NCI-H2029 treated with DMSO at 0.1 percent for 48 hours (cell line): ENCODE measurements at regions not wholly inside any gene's neighbourhood (a gene's known extent, or its start where the extent isn't known, plus 50 kb on each side); places are given as distances from the start of the nearest gene placed in this dataset.
"Not testable (repeated sequence)": the region's sequence is repeated elsewhere in the genome, so short reads cannot be mapped to it uniquely, and the experiment has no call there.

Experiments used
- DNase-seq: peaks from one replicate; lab custom pipeline; 2025; lab: John Stamatoyannopoulos, UW

DNA sequence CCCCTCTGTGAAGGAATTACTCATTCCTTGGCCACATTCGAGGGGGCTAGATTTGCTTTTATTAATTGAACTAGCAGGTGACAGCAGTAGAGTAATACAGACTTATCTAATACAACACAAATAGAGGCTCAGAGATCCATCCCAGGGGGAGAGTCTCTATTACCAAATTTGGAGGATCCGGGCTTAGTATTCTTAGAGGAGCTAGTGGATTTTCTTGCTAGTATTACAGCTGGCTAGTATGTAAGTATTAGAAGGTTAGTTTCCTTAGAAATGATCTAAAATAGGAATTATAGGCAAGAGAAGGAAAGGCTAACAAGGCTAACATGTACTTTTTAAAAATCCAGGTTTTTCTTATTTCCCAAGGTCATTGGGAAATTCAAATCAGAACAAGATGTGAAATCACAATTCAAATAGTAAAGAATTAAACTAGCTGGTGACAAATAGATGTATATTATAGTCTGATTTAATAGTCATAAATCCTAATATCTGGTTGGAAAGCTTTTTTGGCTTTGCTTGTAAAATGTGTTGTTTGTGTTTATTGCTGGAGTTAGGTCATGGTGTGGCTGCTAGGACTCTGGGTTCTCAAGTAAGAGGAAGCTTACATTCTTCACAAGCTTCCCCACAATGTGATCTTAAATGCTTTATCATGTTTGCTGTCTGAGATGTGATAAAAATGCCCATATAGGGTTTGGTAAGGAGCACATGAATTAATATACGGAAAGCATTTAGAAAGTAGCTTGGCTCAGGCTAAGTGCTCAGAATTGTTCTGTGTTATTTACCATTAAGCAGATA, 160.4 kb upstream of the MPDZ start:
- no peak for DNase-seq

DNA sequence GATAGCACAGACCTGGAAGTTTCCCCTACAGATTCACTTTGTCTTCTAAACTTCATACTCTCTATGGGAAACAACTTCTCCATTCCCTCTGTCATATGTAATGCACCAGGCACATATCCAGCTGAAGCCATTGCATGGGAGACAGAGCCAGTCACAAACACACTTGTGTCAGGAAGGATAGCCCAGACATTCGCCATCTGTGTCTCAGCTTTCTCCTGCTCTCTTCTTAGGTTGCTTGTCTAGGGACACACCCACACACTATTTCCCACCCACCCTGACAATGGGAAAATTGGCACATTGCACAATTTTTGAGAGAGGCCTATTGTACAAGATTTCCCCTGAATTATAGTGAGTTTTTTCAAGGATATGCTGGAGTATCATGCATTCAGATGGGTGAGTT, 158.4 kb upstream of the MPDZ start:
- DNase-seq: no peak

DNA sequence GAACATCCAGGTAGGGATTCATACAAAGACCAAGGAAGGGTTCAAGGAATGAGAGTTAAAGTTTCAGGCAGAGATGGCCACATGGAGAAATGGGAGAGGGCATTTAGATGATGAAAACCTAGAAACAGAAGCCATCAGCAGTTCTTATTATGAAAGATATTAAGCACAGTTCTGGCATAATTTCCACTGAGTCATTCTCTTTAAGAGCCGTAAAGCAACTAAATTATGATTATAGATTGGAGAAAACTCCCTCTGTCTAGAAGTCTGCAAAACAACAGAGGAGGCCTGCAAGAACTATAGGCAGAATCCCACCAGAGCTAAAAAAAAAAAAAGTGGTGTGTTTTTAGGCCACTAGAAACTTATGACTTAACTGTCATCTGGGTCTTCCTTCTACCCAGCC, 157.1 kb upstream of the MPDZ start:
- no peak for DNase-seq

DNA sequence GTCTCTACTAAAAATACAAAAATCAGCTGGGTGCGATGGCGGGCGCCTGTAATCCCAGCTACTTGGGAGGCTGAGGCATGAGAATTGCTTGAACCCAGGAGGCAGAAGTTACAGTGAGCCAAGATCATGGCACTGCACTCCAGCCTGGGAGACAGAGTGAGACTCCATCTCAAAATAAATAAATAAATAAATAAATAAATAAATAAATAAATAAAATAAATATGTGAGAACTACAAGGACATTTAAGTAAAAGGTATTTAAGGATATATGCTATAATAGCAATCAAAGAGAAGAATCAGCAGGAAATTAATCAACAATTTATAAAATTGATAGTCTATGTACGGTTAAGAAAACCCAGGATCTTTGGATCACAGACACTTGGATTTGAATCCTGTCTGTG, 154.0 kb upstream of the MPDZ start:
- DNase-seq: not testable (repeated sequence)

DNA sequence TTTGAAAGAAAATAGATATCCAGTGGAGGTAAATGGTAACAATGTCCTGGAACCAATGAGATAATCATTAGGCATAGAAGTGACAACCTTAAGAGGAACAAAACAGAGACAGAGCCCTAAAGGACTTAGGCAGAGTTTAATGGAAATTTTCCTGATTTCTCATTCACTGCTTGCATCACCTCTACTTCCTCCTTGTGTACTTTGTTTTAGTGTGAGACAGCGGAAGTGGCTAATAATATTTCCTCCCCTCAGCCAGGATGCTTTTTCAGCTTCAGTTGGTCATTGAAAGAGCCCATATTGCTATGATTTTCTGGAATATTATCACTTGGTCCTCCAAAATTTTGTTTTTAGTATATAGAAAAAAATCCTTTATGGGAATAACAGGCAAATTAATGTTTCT, 153.4 kb upstream of the MPDZ start:
- no peak for DNase-seq

DNA sequence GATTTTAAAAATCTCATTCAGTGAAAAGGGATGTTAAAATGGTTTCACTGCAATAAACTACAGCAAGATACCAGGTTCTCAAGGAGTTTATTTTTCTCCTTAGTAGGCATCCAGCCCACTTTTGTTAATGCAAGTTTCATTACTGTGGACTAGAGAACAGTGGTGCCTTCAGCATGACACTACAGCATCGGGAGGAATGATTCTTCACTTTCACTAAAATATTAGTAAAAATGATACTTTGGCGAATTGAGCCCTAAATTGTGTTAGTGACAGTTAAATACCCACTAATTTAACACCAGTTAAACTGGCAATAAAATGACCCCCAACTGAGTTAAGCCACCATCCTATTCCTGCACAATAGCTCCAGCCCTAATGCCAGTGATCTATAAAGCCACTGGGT, 152.2 kb upstream of the MPDZ start:
- no peak for DNase-seq

DNA sequence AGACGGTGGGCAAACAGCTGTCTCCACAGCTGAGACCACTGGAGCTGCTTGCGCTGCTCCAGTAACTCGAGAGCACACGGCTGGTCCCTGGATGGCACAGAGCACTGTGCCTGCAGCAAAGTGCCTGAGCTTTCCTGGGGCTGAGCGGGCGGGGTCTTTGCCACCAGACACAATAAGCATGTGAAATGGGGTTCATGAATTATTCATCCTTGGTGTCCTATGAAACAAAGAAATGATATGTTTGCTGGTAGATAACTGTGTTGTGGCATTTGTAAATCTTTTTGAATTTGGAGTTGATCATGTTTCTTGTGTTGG, 151.7 kb upstream of the MPDZ start:
- no peak for DNase-seq

DNA sequence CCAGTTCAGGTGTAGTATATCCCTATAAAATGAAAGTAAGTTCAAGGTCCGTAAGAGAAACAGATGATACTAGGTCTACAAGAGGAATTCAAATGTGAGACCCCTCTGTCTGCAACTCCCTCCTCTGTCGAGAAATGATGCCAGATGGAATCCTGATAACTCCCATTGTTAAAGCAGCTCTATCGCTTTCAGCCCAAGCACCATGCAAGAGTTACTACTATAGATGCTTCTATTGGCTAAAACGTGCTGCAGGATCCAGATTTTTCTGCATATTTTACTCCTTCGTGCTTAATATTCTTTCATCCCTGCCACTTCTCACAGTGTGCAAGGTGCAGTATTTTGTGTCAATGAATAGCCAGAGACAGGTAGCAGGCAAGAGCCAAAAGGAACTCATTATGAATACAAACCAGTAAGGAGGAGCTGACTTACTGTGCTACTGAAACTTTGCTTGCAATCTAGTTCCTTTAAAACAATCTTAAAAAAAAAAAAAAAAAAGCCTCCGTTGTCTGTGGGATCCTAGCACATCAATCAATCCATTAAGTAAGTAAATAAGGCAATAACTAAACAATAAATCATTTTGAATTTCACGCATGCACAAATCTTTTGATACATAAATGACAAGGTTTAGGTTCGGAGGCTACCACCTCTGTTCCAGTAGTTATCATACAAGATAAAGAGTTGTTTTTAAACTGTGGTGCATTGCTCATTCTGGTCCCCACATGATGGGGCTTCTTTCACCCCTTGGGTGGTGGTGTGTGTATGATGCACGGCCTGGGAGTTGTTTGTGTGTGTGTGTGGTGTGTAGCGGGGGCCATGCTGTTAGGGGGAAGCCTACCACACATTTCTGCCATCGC, 151.1 kb upstream of the MPDZ start:
- DNase-seq: no peak

DNA sequence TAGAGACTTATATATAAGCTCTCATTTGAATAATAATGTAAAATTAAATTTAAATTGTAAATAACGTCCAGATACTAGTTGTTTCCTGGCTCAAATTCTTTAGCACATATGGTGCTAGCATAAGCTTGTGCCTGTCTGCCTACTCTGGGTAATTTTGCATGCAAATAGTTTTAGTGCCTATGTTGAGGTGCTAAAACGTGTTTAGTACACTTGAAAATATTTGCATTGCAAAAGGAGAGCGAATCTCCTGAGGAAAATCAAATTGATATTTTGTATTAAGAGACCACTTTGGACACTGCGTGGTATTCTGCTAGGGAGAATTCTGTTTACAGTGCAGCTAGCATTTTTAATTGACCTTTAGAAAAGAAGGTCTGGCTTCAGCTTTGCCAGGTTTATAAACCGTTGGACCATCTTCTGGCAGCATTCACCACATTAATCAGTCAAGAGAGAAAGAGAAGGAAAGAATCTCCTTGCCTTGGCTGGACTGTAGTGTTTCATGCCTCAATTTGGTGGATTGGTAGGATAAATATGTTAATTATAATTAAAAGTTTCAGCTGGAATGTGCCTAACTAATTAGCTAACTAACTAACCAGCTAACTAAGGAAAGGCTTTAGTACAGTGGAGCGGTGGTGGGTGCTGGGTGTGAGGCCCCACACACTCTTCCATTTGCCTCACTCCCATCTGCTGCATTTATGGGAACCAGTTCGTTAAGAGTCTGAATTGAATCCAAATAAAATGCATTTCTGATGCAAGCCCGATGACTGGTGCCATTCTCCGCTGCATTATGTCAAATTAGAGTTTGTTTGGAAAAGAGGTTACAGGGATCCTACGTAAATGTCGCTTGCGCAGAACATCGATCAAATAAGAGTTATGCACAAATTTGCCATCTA, 150.1 kb upstream of the MPDZ start:
- no peak for DNase-seq

DNA sequence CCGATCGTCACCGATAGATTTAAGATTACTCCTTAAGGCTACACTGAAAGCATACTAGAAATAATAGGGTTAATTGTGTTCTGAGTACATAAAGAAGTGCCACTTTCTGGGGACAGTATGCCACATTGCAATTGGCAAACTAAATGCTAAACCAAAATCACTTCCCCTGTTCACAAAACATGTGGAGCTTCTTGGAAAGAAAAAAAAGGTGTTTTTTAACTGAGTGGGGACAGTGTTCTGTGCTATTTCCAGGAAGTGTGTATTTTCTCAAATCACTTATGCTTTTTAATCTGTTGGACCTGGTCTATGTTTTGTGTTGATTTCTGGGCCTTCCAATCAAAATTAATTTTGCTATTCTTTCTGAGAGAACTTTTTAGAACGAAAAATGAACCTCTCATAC, 149.3 kb upstream of the MPDZ start:
- no peak for DNase-seq

DNA sequence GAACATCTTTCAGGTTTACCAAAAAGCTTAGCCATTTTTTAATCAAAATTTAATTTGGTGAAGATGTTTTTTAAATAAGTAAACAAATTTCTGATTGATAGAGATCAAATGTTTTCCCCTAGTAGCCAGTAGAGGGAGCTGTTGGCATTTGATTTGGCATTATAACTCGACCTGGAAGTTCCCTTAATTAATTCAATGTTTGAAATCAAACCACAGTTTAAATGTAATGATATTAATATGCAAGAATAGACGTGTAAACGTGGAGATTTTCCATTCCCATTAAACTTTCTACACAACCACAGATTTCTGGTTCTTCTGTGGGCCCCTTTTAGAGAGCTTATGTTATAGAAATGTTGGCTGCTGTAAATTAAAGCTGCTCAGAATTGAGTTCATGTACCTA, 148.1 kb upstream of the MPDZ start:
- peak; percentile 20 for DNase-seq

DNA sequence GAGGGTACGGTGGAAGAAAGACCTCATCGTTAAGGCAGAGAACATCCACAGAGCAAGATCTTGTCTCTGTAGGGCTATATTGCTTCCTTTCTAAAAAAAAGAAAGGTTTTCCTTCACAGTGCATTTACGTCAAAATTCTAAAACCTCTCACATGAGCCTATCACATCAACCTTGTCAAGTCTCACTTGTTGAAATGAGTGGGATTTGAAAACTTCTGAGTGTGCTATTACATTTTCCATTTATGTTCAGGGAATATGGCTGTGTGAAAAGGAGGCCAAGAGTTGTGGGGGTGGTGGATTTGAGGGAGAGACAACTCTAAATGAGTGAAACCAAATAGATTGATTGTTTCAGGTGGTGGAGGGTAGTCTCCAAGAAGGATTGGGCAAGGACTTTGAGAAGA, 147.1 kb upstream of the MPDZ start:
- DNase-seq: no peak

DNA sequence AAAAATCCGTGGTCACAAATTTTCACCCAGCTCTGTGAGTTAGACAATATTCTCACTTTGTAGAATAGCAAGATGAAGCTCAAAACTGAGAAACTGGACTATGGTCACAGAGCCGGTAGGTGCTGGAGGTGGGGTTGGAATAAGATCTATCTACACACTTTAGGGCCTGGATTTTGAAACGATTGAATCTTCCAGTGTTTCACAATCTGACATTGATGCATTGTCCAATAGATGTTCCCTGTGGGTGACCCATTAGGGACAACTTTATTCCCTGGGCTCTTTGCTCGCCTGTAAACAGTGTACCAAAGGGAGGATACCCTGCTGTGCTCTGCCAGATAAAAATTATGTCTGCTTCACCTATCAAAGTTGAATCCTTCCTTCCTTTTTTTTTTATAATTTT, 145.4 kb upstream of the MPDZ start:
- no peak for DNase-seq

DNA sequence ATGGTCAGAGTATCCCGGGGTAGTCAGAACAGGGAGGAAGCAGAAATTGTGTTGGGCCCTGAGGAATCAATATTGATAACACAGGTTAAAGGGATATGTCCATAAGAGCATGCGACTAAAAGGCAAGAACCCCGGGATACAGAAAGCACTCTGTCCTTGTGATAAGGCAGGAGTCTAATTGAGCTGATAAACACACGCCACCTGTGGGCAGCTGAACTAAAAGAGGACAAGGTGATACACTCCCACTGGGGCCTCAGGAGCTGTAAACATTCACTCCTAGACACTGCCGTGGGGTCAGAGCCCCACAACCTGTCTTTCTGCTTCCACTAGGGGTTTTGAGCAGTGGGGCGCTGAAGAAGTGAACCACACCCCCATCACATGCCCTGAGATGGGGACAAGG, 144.7 kb upstream of the MPDZ start:
- DNase-seq: no peak

DNA sequence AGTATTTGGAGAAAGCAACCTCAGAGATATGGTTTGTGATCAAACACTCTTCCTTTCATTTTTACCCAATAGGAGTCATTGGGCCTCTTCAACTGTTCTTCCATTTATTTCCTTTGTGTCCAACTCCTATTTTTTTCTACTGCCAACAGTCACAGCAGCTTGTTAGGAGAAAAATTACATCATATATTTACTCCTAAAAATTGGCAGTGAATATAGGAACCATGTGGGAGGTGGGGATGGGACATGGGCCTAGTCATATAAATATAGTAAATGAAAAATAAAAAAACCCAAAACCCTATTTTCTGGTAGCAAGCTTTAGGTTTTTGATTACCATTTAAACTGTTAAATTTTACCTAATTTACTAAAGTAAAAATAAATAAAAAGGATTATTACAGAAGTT, 134.9 kb upstream of the MPDZ start:
- peak; percentile 27 for DNase-seq

DNA sequence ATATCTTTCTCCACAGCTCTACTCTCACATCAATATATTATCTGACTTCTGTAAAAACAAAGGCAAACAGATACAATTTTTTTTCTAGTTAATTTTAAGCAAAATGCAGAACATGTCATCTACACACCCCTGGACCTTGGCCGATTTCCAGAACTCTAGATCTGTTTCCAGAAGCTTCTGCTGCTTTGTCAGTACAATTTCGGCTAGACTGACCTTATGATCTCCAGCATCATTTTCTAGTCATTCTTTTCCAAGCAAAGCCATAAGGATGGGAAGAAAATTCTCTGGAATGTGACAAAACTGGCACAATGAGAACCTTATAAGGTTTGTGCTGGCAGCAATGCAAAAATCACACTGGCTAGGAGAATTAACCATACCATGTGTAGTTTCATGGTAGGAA, 132.8 kb upstream of the MPDZ start:
- DNase-seq: no peak

DNA sequence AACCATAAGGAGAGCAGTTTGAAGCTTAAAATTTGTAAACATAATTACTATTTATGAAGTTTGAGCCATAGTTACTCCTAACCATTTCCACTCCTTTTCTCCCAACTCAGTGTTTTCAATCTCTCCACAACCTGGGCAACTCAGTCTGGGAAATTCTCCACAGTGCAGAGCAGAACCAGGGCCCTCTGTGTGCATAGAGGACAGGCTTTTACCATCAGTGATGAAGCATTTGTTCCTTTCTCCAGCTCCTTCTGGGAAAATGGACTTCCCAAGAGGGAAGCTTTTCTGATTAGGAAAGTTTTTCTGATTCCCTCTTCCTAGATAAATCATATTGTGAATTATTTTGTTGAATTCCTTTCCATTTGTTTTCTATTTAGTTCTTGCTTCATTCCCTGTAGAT, 132.3 kb upstream of the MPDZ start:
- no peak for DNase-seq

DNA sequence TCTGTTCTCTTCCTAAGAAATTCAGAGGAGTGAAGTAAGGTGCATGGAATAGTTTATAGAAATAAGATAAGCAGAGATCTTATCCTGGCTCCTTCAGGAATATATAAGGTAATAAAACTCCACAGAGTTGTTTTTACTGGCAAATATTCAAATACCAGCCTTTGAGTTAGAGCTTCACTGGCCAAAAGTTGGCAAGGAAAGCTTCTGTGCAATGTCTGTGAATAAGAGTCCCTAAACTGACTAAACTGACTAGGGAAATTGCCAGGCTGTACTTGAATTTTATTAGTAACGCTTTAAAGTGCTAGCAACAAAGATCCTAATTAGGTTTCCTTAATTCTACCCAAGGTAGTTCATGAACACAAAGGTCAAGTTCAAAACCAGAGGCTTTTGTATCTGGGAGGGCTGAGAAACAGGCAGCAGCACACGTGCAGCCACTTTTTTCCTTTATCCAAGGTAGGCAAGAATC, 131.1 kb upstream of the MPDZ start:
- no peak for DNase-seq

DNA sequence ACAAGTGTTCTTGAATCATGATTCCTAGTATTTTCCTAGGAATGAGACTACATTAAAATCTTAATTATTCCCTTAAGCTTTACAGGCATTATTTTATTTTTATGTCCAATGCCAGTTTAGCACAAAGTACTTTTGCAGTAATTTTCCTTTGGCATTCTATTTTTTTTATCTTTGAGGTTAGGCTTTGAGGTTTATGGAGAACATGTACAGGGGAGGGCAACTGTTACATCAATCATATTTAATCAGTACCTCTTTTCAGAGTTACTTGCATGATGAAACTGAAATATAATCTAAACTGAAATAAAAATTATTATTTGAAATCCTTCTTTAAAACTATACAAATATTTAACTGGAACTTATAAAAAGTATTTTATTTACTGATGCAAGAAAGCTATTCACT, 118.2 kb upstream of the MPDZ start:
- DNase-seq: no peak

DNA sequence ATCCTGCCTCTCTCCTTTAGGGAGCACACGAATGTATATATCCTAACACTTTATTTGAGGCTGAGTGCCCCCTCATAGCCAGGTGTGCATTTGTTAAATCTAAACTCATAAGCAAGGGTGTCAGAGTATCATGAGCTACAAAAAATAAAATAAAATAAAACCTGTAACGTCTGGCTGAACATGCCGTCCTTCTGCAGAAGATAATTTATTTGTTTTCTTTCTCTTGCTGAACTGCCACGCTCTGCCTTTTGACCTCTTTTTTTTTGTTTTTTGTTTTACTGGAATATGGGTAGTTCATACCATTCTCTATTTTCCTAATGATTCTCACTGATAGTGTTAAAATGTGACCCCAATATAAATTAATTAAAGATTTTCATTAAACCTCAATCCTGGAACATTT, 117.7 kb upstream of the MPDZ start:
- DNase-seq: no peak

DNA sequence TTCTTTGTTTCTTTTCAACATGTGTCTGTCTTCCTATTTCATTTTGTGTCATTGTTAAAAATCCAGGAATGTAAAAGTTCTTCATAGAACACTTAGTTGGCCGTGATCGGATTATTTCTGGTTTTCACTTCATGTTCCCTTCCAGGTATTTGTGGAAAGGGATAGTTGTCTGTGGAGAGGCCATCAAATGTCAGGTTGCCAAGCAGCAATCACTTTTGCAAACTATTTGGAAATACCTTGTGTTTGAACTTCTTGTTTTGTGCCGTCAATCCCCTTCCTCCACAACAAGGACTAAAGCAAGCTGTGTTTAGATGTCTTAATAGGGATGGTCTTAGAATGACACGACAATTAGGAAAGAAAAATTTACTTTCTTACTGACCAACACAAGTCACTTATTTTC, 116.9 kb upstream of the MPDZ start:
- no peak for DNase-seq

DNA sequence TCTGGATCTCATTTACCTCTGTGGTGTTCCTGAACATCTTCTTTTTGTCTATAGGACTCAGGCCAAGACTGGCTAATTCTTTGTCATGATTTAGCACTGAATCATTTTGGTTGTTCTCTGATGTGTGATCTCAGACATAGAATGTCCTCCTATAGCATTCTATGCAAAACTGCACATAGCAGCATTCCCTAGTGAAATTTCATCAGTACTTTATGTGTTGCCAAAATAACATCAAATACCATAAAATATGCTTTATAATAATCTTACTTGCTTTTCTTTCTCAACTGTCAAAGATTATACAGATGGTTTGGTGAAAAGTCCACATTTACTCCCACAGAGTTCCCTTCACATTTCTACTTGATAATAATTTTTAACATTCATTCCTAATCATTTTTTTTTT, 115.7 kb upstream of the MPDZ start:
- no peak for DNase-seq

DNA sequence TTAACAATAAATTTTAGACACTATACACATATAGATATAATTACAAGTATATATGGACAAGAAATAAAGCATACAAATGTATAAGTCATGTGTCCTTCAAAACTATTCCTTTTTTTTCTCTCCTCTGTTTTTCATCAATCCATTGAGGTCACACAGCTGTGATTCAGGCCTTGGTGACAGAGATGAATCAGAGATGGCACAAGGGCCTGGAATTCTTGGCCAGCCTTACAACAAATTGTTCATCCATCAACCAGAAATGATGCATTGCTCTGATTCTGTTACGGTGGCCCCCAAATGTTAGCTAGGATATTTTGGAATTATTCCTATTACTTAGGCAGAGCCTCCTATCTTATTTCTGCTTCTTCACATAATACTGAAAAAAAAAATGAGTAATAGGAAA, 108.7 kb upstream of the MPDZ start:
- no peak for DNase-seq
